T47D (cell line): ENCODE measurements at regions not wholly inside any gene's neighbourhood (a gene's known extent, or its start where the extent isn't known, plus 50 kb on each side); places are given as distances from the start of the nearest gene placed in this dataset.

Source experiments
- DNase-seq, 2 experiments: peaks; one replicate each; pipeline versions ENCODE4 v3.0.0 to v3.0.0-alpha.2; 2011 to 2012; ENCODE audit warnings: low read depth in 1 of 2, low spot score in 1 of 2
- JUND ChIP-seq: IDR thresholded peaks from 2 replicates; pipeline ENCODE4 v1.6.1; 2012; ENCODE audit warnings: low read depth
- in situ Hi-C: cut with HindIII; loops from 2 replicates; pipeline ENCODE4 v1.10.0; 2016; ENCODE audit warnings: low sequenced_read_pairs, low pct_unique_long_range_greater_than_20kb

GRCh38 chr2:16121986-16122390 lies 181.6 kb downstream of the MYCN start:
- TF ChIP-seq JUND = no peak
- DNase-seq = no peak
- in situ Hi-C loops = no loop called here

GRCh38 chr2:16121231-16121985 lies 181.1 kb downstream of the MYCN start:
- TF ChIP-seq JUND = no peak
- in situ Hi-C loops = no loop called here
- DNase-seq = no peak

DNA sequence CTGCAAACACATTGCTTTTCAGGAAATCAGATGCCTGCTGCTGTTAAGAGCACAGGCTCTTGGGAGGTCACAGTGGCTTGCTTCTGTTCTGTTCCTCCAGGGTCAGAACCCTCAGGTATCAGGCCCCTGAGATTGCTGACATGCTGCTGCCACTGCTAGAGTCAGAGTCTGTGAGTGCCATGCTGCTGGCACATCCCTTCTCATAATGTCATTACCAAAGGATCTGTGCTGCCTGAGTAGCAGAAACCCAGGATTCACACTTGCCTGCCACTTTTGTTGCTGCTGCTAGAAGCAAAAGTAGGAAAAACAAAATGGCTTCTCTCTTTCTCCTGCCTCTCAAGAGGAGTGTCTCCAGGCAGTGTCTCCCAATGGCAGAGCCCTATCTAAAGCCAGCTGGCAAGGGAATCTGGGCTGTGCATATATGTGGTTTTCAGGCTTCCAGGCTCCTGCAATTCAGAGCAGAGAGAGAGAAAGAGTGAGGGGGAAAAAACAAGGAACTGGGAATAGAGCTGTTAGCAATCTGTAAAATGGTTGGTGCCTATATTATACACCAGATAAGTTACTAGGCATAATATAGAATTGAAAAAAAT lies 180.3 kb downstream of the MYCN start:
- no peak for TF ChIP-seq JUND
- in situ Hi-C loops = no loop called here
- no peak for DNase-seq

- in situ Hi-C loops = no loop called here
- TF ChIP-seq JUND = no peak
- DNase-seq = no peak
Observed at GRCh38 chr2:16119741-16120140, 179.4 kb downstream of the MYCN start.

- TF ChIP-seq JUND = no peak
- in situ Hi-C loops = no loop called here
- no peak for DNase-seq
Observed at GRCh38 chr2:16118611-16119590, 178.6 kb downstream of the MYCN start.

DNA sequence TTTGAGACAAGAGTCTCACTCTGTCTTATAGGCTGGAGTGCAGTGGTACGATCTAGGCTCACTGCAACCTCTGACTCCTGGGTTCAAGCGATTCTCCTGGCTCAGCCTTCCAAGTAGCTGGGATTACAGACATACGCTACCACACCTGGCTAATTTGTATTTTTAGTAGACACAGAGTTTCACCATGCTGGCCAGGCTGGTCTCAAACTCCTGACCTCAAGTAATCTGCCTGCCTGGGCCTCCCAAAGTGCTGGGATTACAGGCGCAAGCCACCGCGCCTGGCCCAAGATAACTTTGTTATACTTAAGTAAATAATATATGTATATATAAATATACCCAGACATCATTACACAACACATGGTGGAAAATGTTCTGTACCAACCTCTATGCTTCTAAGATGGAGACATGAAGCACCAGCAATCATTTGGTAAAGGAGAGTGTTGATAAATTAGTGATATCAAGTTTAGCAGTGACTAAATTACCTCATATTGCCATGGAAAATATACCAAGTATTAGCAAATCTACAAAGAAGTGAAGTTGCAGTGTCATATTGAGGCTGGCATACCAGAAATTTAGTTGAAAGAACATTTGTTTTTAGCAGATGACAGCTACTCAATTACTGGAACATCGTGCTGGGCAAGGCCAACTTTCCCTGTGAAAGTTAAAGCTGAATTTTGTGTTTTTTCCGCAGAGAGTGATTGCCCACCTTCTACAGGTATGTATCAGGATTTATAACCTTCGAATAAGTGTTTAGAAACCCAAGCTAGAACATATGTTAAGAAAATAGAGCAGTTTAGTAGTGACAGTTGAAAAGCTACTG lies 177.7 kb downstream of the MYCN start:
- no peak for TF ChIP-seq JUND
- DNase-seq = no peak
- in situ Hi-C loops = no loop called here

DNA sequence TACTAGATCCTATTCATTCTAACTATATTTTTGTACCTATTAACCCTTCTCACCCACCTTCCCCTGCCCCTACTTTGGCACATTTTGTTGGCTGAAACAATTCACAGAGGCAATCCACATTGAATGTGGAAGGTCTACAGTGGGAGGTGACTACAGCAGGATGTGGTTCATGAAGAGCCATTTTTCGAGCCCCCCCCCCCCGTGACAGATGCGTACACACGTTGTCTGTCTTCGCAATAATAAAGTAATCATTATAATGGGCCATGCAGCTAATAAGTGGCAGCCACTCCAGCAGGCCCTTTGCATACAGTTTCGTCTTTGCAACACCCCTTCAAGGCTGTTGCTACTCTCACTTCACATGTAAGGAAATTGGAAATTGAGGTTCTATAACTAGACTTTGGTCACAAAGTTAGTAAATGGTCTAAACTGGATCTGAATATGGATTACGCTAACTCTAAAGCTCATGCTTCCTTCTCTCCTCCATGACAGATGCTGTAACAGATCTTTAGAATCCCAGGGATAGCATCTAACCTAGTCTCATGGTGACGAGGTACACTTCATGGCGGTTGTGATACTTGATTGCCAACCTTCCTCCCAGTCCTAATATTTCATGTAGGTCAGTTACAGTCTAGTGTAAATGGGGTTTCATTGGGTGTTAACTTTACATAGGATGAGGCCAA lies 176.8 kb downstream of the MYCN start:
- no peak for TF ChIP-seq JUND
- in situ Hi-C loops = no loop called here
- DNase-seq = no peak

DNA sequence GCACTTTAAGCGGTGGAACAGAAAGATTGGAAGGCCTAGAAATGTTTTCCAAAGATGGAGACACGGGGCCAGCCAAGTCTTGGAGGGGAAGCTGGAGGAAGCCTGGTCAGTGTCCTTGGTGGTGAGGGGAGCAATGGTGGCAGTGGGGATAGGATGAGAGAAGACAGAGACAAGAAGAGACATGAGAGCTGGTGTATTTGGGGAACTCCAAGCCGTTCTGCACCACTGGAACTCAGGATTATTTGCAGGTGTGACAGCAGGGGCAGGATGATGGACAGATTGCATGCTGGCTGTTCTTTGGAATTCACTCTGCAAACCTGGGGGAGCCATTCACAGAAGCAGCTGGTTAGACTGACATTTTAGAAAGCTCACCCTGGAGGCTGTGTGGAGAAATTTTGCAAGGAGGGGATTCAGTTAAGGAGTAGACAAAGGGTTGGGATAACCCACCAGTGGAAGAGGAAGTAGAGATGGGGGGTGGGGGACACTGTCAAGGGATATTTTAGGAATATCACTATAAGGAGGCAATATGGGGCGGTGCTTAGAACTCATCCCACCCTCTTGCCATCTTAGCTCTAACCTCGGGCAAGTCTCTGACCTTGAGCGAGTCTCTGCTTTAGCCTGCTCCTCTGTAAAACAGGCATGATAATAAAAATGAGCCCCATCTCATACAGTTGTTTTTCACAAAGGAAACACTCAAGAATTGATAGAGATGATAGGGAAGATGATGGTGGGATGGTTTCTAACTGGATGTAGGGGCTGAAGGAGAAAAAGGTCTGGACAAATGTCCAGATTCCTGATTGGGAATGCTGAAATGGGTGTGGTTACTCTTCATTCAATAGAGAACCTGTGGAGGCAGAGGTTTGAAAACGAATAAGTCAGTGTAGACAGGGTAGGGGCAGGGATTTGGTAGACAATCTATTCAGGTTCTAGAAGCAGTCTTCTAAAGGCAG lies 175.8 kb downstream of the MYCN start:
- in situ Hi-C loops = no loop called here
- TF ChIP-seq JUND = no peak

DNA sequence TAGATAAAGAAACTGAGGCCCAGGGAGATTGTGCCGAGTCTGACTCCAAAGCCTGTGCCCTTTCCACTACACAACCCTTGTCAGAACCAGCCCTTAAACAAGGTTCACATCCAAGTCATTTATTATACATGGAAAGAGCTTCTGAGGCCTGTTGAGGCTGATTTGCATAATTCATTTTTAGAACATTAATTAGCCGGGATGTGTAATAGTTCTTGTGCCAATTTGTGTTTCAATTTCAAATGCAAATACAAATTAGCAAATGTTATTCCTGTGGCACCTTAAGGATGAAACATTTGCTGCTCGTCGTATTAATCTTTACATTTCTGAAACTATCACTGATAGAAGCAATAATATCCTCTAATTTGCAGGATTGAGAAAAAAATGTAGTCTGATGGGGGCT lies 174.9 kb downstream of the MYCN start:
- no peak for TF ChIP-seq JUND
- DNase-seq = no peak
- in situ Hi-C loops = no loop called here

More for the DNA sequence above, 175.8 kb downstream of the MYCN start:
- no peak for DNase-seq

GRCh38 chr2:16114836-16115235 lies 174.5 kb downstream of the MYCN start:
- DNase-seq = no peak
- TF ChIP-seq JUND = no peak
- in situ Hi-C loops = no loop called here

GRCh38 chr2:16114070-16114469 lies 173.7 kb downstream of the MYCN start:
- TF ChIP-seq JUND = no peak
- in situ Hi-C loops = no loop called here
- no peak for DNase-seq
